Testis (tissue), 2 donors: ENCODE measurements at regions not wholly inside any gene's neighbourhood (a gene's known extent, or its start where the extent isn't known, plus 50 kb on each side); places are given as distances from the start of the nearest gene placed in this dataset.

Experiments
- POLR2A ChIP-seq: fragments of 450-650 bp; IDR thresholded peaks from one replicate; pipeline ENCODE4 v1.6.1; 2017; ENCODE audit warnings: antibody characterized with exemption, mild to moderate bottlenecking, moderate library complexity
- TF ChIP-seq, protein P1 (sequence below), 3 experiments: fragments of 450-650 bp in 2 of 3; fragments of 200-600 bp in 1 of 3; sonication (generic) in 1 of 3; IDR thresholded peaks; one replicate each; pipeline ENCODE4 v1.5.1; 2016 to 2019; ENCODE audit warnings: antibody characterized with exemption in 3 of 3, mild to moderate bottlenecking in 2 of 3, moderate library complexity in 1 of 3

DNA sequence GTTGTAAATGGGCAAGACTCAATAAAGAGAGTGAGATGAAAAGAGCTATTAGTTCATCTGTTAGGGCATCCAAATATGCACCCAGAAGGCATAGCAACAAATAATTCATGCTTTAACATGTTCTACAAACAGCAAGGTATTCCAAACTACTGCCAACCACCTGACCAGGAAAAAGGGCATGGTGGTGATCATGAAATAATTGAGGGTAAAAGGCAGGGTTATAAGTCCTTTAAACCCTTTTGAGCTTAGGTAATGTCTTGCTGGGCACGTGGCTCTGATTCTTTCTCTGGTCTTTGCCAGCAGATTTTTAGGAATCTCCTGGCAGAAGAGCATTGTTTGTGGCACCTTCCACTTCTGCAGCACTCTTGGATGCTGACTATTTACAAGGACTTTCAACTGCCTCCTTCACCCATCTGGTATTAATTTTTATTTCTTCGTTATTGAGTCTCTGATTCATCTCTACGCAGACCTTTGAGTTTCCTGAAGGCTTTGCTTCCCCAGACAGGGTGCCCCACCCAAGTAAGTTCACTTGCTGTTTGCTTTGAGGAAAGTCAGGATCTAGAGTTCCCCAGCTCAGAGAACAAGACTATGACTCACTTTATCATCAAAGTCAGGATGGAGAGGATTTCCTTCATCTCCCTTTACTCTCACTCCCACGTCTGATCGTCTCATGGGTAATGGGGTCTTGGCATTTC lies 83.4 kb upstream of the NEDD9 start:
- TF ChIP-seq, protein P1, sequence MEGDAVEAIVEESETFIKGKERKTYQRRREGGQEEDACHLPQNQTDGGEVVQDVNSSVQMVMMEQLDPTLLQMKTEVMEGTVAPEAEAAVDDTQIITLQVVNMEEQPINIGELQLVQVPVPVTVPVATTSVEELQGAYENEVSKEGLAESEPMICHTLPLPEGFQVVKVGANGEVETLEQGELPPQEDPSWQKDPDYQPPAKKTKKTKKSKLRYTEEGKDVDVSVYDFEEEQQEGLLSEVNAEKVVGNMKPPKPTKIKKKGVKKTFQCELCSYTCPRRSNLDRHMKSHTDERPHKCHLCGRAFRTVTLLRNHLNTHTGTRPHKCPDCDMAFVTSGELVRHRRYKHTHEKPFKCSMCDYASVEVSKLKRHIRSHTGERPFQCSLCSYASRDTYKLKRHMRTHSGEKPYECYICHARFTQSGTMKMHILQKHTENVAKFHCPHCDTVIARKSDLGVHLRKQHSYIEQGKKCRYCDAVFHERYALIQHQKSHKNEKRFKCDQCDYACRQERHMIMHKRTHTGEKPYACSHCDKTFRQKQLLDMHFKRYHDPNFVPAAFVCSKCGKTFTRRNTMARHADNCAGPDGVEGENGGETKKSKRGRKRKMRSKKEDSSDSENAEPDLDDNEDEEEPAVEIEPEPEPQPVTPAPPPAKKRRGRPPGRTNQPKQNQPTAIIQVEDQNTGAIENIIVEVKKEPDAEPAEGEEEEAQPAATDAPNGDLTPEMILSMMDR (IDR thresholded peaks at IDR 0.05): no peak
- no peak for TF ChIP-seq POLR2A
